PC-9 (cell line): ENCODE measurements at regions not wholly inside any gene's neighbourhood (a gene's known extent, or its start where the extent isn't known, plus 50 kb on each side); places are given as distances from the start of the nearest gene placed in this dataset.
"Not testable (repeated sequence)": the region's sequence is repeated elsewhere in the genome, so short reads cannot be mapped to it uniquely, and the experiment has no call there.

Source experiments
- BruUV-seq: library from RNA; stranded (reverse); fragments of 400-500 nt; replicated peaks from 2 replicates; lab custom pipeline; 2021; lab: Mats Ljungman, UMichigan
- CTCF ChIA-PET: fragments of 300-600 bp; sonication (Branson Sonifier 250); formaldehyde crosslinking; loops from one replicate; lab custom pipeline; 2022; ENCODE audit warnings: antibody characterized with exemption; lab: Charles Lee
- POLR2A ChIA-PET: fragments of 300-600 bp; sonication (Branson Sonifier 250); formaldehyde crosslinking; loops from one replicate; lab custom pipeline; 2022; ENCODE audit warnings: antibody characterized with exemption; ENCODE audit not compliant: unreplicated experiment; lab: Charles Lee
- DNase-seq, 2 experiments: peaks; one replicate each; pipeline versions ENCODE4 v3.0.0 to v3.0.0-alpha.2; 2015 to 2022; ENCODE audit warnings: mixed read lengths in 1 of 2
- H2AFZ ChIP-seq: fragments of 200-600 bp; sonication (generic); 2 replicates; pipeline ENCODE4 v1.8.1; 2017; ENCODE audit warnings: antibody characterized with exemption
- H3F3A ChIP-seq: fragments of 200-600 bp; sonication (generic); 2 replicates; pipeline ENCODE4 v1.8.1; 2017; ENCODE audit warnings: antibody characterized with exemption, mild to moderate bottlenecking, low read depth; ENCODE audit not compliant: insufficient read depth
- H3K27ac ChIP-seq: fragments of 200-600 bp; sonication (generic); 2 replicates; pipeline ENCODE4 v1.6.1; 2016; ENCODE audit warnings: mixed run types
- H3K27me3 ChIP-seq: fragments of 200-600 bp; sonication (generic); 2 replicates; pipeline ENCODE4 v1.6.1; 2016; ENCODE audit warnings: low read depth, mixed run types; ENCODE audit not compliant: insufficient read depth
- H3K36me3 ChIP-seq: fragments of 200-600 bp; sonication (generic); 2 replicates; pipeline ENCODE4 v1.6.1; 2016; ENCODE audit warnings: low read depth, mixed run types
- H3K4me1 ChIP-seq: fragments of 200-600 bp; sonication (generic); replicated peaks from 2 replicates; pipeline ENCODE4 v1.6.1; 2016; ENCODE audit warnings: mixed run types; ENCODE audit not compliant: insufficient read depth
- H3K4me2 ChIP-seq: fragments of 200-600 bp; sonication (generic); 2 replicates; pipeline ENCODE4 v1.6.1; 2017; ENCODE audit warnings: mixed run types
- H3K4me3 ChIP-seq: fragments of 200-600 bp; sonication (generic); 2 replicates; pipeline ENCODE4 v1.6.1; 2016; ENCODE audit warnings: mixed run types
- H3K79me2 ChIP-seq: fragments of 200-600 bp; sonication (generic); 2 replicates; pipeline ENCODE4 v1.6.1; 2017; ENCODE audit warnings: low read depth, mixed run types
- H3K9me2 ChIP-seq: fragments of 200-600 bp; sonication (generic); 2 replicates; pipeline ENCODE4 v1.8.1; 2017; ENCODE audit warnings: mild to moderate bottlenecking; ENCODE audit not compliant: insufficient read depth
- H3K9me3 ChIP-seq: fragments of 200-600 bp; sonication (generic); 2 replicates; pipeline ENCODE4 v1.8.1; 2016; ENCODE audit warnings: low read depth; ENCODE audit not compliant: insufficient read depth
- H4K20me1 ChIP-seq: fragments of 200-600 bp; sonication (generic); 2 replicates; pipeline ENCODE4 v1.8.1; 2017; ENCODE audit not compliant: insufficient read depth
- EZH2 ChIP-seq: fragments of 200-600 bp; sonication (generic); IDR thresholded peaks from 2 replicates; pipeline ENCODE4 v1.8.0; 2017; ENCODE audit warnings: antibody characterized with exemption, low read depth
- intact Hi-C: fragments of 100-400 bp; cut with micrococcal nuclease; formaldehyde crosslinking; loops from one replicate; pipeline ENCODE4 v1.10.0; 2022; ENCODE audit not compliant: unreplicated experiment
- TF ChIP-seq, protein P1 (sequence below): fragments of 200-600 bp; sonication (generic); conservative IDR thresholded peaks from 2 replicates; pipeline ENCODE4 v1.6.1; 2017; ENCODE audit warnings: mixed run types, antibody characterized with exemption, mild to moderate bottlenecking, moderate library complexity

DNA sequence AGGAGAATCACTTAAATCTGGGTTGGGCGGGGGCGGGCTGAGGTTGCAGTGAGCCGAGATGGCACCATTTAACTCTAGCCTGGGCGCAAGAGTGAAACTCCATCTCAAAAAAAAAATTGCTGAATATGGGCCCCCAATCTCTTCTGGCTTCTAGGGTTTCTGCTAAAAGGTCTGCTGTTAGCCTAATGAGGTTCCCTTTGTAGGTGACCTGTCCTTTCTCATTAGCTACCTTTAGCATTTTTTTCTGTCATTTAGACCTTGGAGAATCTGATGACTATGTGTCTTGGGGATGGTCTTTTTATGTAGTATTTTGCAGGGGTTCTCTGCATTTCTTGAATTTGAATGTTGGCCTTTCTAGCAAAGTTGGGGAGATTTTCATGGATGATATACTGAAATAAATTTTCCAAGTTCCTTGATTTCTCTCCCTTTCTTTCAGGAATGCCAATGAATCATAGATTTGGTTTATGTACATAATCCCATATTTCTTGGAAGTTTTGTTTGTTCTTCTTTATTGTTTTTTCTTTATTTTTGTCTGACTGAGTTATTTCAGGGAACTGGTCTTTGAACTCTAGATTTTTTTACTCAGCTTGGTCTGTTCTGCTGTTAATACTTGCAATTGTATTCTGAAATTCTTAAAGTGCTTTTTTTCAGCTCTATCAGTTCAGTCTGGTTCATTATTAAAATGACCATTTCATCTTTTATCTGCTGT, 181.5 kb downstream of the TTC6 start:
- POLR2A ChIA-PET: no interaction called here
- TF ChIP-seq, protein P1, sequence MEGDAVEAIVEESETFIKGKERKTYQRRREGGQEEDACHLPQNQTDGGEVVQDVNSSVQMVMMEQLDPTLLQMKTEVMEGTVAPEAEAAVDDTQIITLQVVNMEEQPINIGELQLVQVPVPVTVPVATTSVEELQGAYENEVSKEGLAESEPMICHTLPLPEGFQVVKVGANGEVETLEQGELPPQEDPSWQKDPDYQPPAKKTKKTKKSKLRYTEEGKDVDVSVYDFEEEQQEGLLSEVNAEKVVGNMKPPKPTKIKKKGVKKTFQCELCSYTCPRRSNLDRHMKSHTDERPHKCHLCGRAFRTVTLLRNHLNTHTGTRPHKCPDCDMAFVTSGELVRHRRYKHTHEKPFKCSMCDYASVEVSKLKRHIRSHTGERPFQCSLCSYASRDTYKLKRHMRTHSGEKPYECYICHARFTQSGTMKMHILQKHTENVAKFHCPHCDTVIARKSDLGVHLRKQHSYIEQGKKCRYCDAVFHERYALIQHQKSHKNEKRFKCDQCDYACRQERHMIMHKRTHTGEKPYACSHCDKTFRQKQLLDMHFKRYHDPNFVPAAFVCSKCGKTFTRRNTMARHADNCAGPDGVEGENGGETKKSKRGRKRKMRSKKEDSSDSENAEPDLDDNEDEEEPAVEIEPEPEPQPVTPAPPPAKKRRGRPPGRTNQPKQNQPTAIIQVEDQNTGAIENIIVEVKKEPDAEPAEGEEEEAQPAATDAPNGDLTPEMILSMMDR: no peak
- no peak for TF ChIP-seq EZH2
- H3K9me3 ChIP-seq: no peaks in the 10 kb centered on the region
- no peak overlapping the region for H3K27ac ChIP-seq
- H4K20me1 ChIP-seq: no peaks in the 10 kb centered on the region
- H3K27me3 ChIP-seq: no peaks in the 10 kb centered on the region
- no peaks in the 10 kb centered on the region for H3F3A ChIP-seq
- no peak for DNase-seq
- H2AFZ ChIP-seq: no peak overlapping the region
- BruUV-seq: no TSS peak
- H3K36me3 ChIP-seq: no peaks in the 10 kb centered on the region
- no peaks in the 10 kb centered on the region for H3K9me2 ChIP-seq
- H3K4me2 ChIP-seq: no peak overlapping the region
- no peak overlapping the region for H3K4me3 ChIP-seq
- H3K4me1 ChIP-seq: no peaks in the 10 kb centered on the region
- no peaks in the 10 kb centered on the region for H3K79me2 ChIP-seq
- intact Hi-C loops: no loop called here
- CTCF ChIA-PET: interaction anchor here (0.6 kb wide), 1 partner anchor 432 kb away, joined by 8 read pairs; no protein-coding TSS in a partner anchor

GRCh38 chr14:37778135-37778943, 182.9 kb downstream of the TTC6 start:
- Histone ChIP-seq H3K4me1 (no peaks in the 10 kb centered on the region), H3K9me2 (no peaks in the 10 kb centered on the region), H4K20me1 (no peaks in the 10 kb centered on the region), H2AFZ (no peak overlapping the region), H3F3A (no peaks in the 10 kb centered on the region), H3K4me3 (no peak overlapping the region), H3K9me3 (no peaks in the 10 kb centered on the region), H3K4me2 (no peak overlapping the region), H3K79me2 (no peaks in the 10 kb centered on the region), H3K27ac (no peak overlapping the region), H3K36me3 (no peaks in the 10 kb centered on the region), H3K27me3 (no peaks in the 10 kb centered on the region)
- BruUV-seq: no TSS peak
- intact Hi-C loops: no loop called here
- POLR2A ChIA-PET: no interaction called here
- CTCF ChIA-PET: interaction anchor here (0.6 kb wide), 1 partner anchor 226 kb away, joined by 4 read pairs; no protein-coding TSS in a partner anchor
- TF ChIP-seq, protein P1: no peak
- TF ChIP-seq EZH2: no peak
- DNase-seq: no peak

- no peak for DNase-seq
- no peaks in the 10 kb centered on the region for H3K27me3 ChIP-seq
- H3K4me2 ChIP-seq: no peak overlapping the region
- H3K79me2 ChIP-seq: no peaks in the 10 kb centered on the region
- H3K36me3 ChIP-seq: no peaks in the 10 kb centered on the region
- TF ChIP-seq, protein P1: no peak
- no peak for TF ChIP-seq EZH2
- no peaks in the 10 kb centered on the region for H3K9me2 ChIP-seq
- no peaks in the 10 kb centered on the region for H3F3A ChIP-seq
- H4K20me1 ChIP-seq: no peaks in the 10 kb centered on the region
- no TSS peak for BruUV-seq
- H3K4me3 ChIP-seq: no peak overlapping the region
- ChIA-PET POLR2A (no interaction called here), CTCF (no interaction called here)
- no peak overlapping the region for H2AFZ ChIP-seq
- no peaks in the 10 kb centered on the region for H3K9me3 ChIP-seq
- no peaks in the 10 kb centered on the region for H3K4me1 ChIP-seq
- no peak overlapping the region for H3K27ac ChIP-seq
- intact Hi-C loops: no loop called here
Measured at GRCh38 chr14:37779480-37779879, 184.1 kb downstream of the TTC6 start.

DNA sequence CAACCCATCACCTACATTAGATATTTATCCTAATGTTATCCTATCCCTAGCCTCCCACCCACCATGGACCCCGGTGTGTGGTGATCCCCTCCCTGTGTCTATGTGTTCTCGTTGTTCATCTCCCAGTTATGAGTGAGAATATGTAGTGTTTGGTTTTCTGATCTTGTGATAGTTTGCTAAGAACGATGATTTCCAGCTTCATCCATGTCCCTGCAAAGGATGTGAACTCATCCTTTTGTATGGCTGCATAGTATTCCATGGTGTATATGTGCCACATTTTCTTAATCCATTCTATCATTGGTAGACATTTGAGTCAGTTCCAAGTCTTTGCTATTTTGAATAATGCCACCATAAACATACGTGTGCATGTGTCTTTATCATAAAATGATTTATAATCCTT, 185.3 kb downstream of the TTC6 start:
- H3F3A ChIP-seq, H3K27ac ChIP-seq, H3K9me3 ChIP-seq, H3K4me3 ChIP-seq, H3K79me2 ChIP-seq, BruUV-seq, H3K27me3 ChIP-seq, H3K4me1 ChIP-seq, H2AFZ ChIP-seq, DNase-seq, intact Hi-C loops, H4K20me1 ChIP-seq, H3K36me3 ChIP-seq, H3K4me2 ChIP-seq, CTCF ChIA-PET, POLR2A ChIA-PET, H3K9me2 ChIP-seq: not testable (repeated sequence)

DNA sequence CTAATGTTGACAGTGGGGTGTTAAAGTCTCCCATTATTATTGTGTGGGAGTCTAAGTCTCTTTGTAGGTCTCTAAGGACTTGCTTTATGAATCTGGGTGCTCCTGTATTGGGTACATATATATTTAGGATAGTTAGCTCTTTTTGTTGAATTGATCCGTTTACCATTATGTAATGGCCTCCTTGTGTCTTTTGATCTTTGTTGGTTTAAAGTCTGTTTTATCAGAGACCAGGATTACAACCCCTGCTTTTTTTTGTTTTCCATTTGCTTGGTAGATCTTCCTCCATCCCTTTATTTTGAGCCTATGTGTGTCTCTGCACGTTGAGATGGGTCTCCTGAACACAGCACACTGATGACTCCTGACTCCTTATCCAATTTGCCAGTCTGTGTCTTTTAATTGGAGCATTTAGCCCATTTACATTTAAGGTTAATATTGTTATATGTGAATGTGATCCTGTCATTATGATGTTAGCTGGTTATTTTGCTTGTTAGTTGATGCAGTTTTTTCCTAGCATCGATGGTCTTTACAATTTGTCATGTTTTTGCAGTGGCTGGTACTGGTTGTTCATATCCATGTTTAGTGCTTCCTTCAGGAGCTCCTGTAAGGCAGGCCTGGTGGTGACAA, 188.9 kb downstream of the TTC6 start:
- H3K4me3 ChIP-seq, H3K36me3 ChIP-seq, H3K9me2 ChIP-seq, H3K4me1 ChIP-seq, CTCF ChIA-PET, H3K79me2 ChIP-seq, H2AFZ ChIP-seq, H3K4me2 ChIP-seq, DNase-seq, POLR2A ChIA-PET, H3F3A ChIP-seq, H3K9me3 ChIP-seq, intact Hi-C loops, BruUV-seq, H3K27me3 ChIP-seq, H3K27ac ChIP-seq, H4K20me1 ChIP-seq: not testable (repeated sequence)
